Iris pigment epithelial cell (primary cell): ENCODE measurements at regions not wholly inside any gene's neighbourhood (a gene's known extent, or its start where the extent isn't known, plus 50 kb on each side); places are given as distances from the start of the nearest gene placed in this dataset.
"Not testable (repeated sequence)": the region's sequence is repeated elsewhere in the genome, so short reads cannot be mapped to it uniquely, and the experiment has no call there.

ENCODE experiments used
- DNase-seq: peaks from one replicate; pipeline ENCODE4 v3.0.0-alpha.2; 2011; ENCODE audit warnings: low read depth

- no peak for DNase-seq
Observed at GRCh38 chr2:83261591-83262136, 1197.4 kb downstream of the SUCLG1 start.

- no peak for DNase-seq
Observed at GRCh38 chr2:83253848-83254247, 1205.2 kb downstream of the SUCLG1 start.

- no peak for DNase-seq
Observed at GRCh38 chr2:83251321-83251872, 1207.7 kb downstream of the SUCLG1 start.

- not testable (repeated sequence) for DNase-seq
Observed at GRCh38 chr2:83245806-83246537, 1213.1 kb downstream of the SUCLG1 start.

GRCh38 chr2:83240611-83241010, 1218.5 kb downstream of the SUCLG1 start:
- DNase-seq, result no peak

- DNase-seq, result no peak
Observed at GRCh38 chr2:83238111-83238510, 1221.0 kb downstream of the SUCLG1 start.

GRCh38 chr2:83234246-83234645, 1224.8 kb downstream of the SUCLG1 start:
- no peak for DNase-seq

- DNase-seq, result no peak
Observed at GRCh38 chr2:83233781-83234180, 1225.3 kb downstream of the SUCLG1 start.

GRCh38 chr2:83233326-83233725, 1225.8 kb downstream of the SUCLG1 start:
- no peak for DNase-seq

- no peak for DNase-seq
Observed at GRCh38 chr2:83229443-83229842, 1229.6 kb downstream of the SUCLG1 start.

GRCh38 chr2:83224591-83225200, 1234.4 kb downstream of the SUCLG1 start:
- no peak for DNase-seq

GRCh38 chr2:83221258-83221657, 1237.8 kb downstream of the SUCLG1 start:
- DNase-seq, result peak; percentile 8

- DNase-seq, result no peak
Observed at GRCh38 chr2:83217854-83218253, 1241.2 kb downstream of the SUCLG1 start.

- peak; percentile 47 for DNase-seq
Observed at GRCh38 chr2:83196225-83196624, 1262.9 kb downstream of the SUCLG1 start.

GRCh38 chr2:83191316-83191715, 1267.8 kb downstream of the SUCLG1 start:
- DNase-seq, result peak; percentile 22

GRCh38 chr2:83186105-83186760, 1272.8 kb downstream of the SUCLG1 start:
- no peak for DNase-seq

- DNase-seq, result not testable (repeated sequence)
Observed at GRCh38 chr2:83180862-83181530, 1278.1 kb downstream of the SUCLG1 start.

GRCh38 chr2:83176539-83176938, 1282.5 kb downstream of the SUCLG1 start:
- DNase-seq, result no peak

GRCh38 chr2:83172841-83173240, 1286.2 kb downstream of the SUCLG1 start:
- peak; percentile 12 for DNase-seq

GRCh38 chr2:83168377-83168776, 1290.7 kb downstream of the SUCLG1 start:
- no peak for DNase-seq

GRCh38 chr2:83162421-83162820, 1296.7 kb downstream of the SUCLG1 start:
- DNase-seq, result no peak

- no peak for DNase-seq
Observed at GRCh38 chr2:83160571-83160970, 1298.5 kb downstream of the SUCLG1 start.
